ENCODE measurements at regions not wholly inside any gene's neighbourhood (a gene's known extent, or its start where the extent isn't known, plus 50 kb on each side); places are given as distances from the start of the nearest gene placed in this dataset.

- no peaks in the 10 kb centered on the region for H3K36me3 ChIP-seq
- H3K4me1 ChIP-seq: no peaks in the 10 kb centered on the region
- intact Hi-C loops (cut with DNase I): no loop called here
- no peaks in the 10 kb centered on the region for H3K9me3 ChIP-seq
- no peak for DNase-seq
- TF ChIP-seq POLR2A (IDR thresholded peaks at IDR 0.05): no peak
- TF ChIP-seq, protein P1, sequence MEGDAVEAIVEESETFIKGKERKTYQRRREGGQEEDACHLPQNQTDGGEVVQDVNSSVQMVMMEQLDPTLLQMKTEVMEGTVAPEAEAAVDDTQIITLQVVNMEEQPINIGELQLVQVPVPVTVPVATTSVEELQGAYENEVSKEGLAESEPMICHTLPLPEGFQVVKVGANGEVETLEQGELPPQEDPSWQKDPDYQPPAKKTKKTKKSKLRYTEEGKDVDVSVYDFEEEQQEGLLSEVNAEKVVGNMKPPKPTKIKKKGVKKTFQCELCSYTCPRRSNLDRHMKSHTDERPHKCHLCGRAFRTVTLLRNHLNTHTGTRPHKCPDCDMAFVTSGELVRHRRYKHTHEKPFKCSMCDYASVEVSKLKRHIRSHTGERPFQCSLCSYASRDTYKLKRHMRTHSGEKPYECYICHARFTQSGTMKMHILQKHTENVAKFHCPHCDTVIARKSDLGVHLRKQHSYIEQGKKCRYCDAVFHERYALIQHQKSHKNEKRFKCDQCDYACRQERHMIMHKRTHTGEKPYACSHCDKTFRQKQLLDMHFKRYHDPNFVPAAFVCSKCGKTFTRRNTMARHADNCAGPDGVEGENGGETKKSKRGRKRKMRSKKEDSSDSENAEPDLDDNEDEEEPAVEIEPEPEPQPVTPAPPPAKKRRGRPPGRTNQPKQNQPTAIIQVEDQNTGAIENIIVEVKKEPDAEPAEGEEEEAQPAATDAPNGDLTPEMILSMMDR (IDR thresholded peaks at IDR 0.05): no peak
- 39% methylated on average over 3 of the region's 6 CpGs for WGBS (ENCODE audit: insufficient coverage, low coverage, low lambda C conversion rate, missing lambda C conversion rate)
- H3K27me3 ChIP-seq: no peaks in the 10 kb centered on the region
- no peak for ATAC-seq
- no peak overlapping the region for H3K27ac ChIP-seq
- no peak overlapping the region for H3K4me3 ChIP-seq
These were observed 463.0 kb downstream of the EPHA3 start for GRCh38 chr3:89570465-89570864.

DNA sequence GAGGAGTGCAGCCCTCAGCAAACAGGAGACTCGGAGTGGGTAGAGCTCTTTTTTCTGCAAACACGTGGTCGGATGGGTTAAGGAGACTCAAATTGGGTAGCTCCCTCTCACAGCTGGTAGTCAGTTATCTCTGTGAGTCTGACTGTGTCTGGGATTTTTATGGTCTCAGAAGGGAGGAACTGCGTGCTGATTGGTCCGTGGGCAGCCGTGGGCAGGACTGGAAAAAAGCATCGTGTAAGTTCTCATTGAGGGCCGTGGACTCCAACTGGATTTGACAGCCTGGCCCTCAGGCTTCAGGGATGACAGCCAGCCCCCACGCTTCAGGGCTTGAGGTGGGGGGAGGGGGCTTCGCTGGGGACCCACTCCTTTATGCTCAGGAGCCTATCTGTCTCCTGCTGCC is 463.9 kb downstream of the EPHA3 start:
- Histone ChIP-seq H3K4me1 (no peaks in the 10 kb centered on the region), H3K4me3 (no peak overlapping the region), H3K27ac (no peak overlapping the region), H3K9me3 (no peaks in the 10 kb centered on the region), H3K27me3 (no peaks in the 10 kb centered on the region), H3K36me3 (no peaks in the 10 kb centered on the region)
- intact Hi-C loops (cut with DNase I): no loop called here
- 66% methylated on average over 2 of the region's 10 CpGs for WGBS (ENCODE audit: insufficient coverage, low coverage, low lambda C conversion rate, missing lambda C conversion rate)
- TF ChIP-seq, protein P1 (IDR thresholded peaks at IDR 0.05): no peak
- no peak for TF ChIP-seq POLR2A (IDR thresholded peaks at IDR 0.05)
- DNase-seq: no peak
- no peak for ATAC-seq

DNA sequence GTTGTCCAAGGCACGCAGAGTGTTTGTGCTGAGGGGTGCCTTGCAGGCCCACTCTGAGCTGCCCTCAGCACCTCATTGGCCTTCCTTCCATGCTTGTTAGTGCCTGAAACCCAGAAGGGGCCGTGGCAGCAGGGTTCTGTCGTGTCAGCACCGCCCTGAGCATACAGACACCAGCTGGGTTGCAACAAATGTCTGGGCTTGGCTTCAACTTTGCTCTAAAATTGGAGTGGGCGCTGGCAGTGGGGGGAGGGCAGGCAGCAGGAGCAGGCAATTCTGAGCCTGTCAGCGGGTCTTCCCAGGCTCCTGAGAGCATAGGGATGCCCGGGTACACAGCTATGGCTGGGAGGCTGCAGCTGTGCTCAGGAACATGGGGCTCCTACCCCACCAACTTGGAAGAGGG is 464.3 kb downstream of the EPHA3 start:
- WGBS (ENCODE audit: insufficient coverage, low coverage, low lambda C conversion rate, missing lambda C conversion rate): 24% methylated on average over 3 of the region's 7 CpGs
- Histone ChIP-seq H3K4me1 (no peaks in the 10 kb centered on the region), H3K9me3 (no peaks in the 10 kb centered on the region), H3K27me3 (no peaks in the 10 kb centered on the region), H3K27ac (no peak overlapping the region), H3K36me3 (no peaks in the 10 kb centered on the region), H3K4me3 (no peak overlapping the region)
- no peak for ATAC-seq
- TF ChIP-seq POLR2A (IDR thresholded peaks at IDR 0.05): no peak
- TF ChIP-seq, protein P1 (IDR thresholded peaks at IDR 0.05): no peak
- intact Hi-C loops (cut with DNase I): no loop called here
- no peak for DNase-seq

GRCh38 chr3:89572261-89572660 is 464.8 kb downstream of the EPHA3 start:
- Histone ChIP-seq H3K36me3 (no peaks in the 10 kb centered on the region), H3K9me3 (no peaks in the 10 kb centered on the region), H3K27ac (no peak overlapping the region), H3K4me3 (no peak overlapping the region), H3K27me3 (no peaks in the 10 kb centered on the region), H3K4me1 (no peaks in the 10 kb centered on the region)
- DNase-seq: no peak
- no peak for ATAC-seq
- intact Hi-C loops (cut with DNase I): no loop called here
- TF ChIP-seq, protein P1 (IDR thresholded peaks at IDR 0.05): no peak
- TF ChIP-seq POLR2A (IDR thresholded peaks at IDR 0.05): no peak
- 45% methylated on average over 1 of the region's 1 CpG for WGBS (ENCODE audit: insufficient coverage, low coverage, low lambda C conversion rate, missing lambda C conversion rate)

- Histone ChIP-seq H3K9me3 (no peaks in the 10 kb centered on the region), H3K36me3 (no peaks in the 10 kb centered on the region), H3K27ac (no peak overlapping the region), H3K4me1 (no peaks in the 10 kb centered on the region), H3K4me3 (no peak overlapping the region), H3K27me3 (no peaks in the 10 kb centered on the region)
- TF ChIP-seq POLR2A (IDR thresholded peaks at IDR 0.05): no peak
- TF ChIP-seq, protein P1 (IDR thresholded peaks at IDR 0.05): no peak
- DNase-seq (no peak), ATAC-seq (no peak)
- intact Hi-C loops (cut with DNase I): no loop called here
- 20% methylated on average over 1 of the region's 1 CpG for WGBS (ENCODE audit: insufficient coverage, low coverage, low lambda C conversion rate, missing lambda C conversion rate)
These were observed 469.0 kb downstream of the EPHA3 start for GRCh38 chr3:89576417-89576816.
